ENCODE measurements at regions not wholly inside any gene's neighbourhood (a gene's known extent, or its start where the extent isn't known, plus 50 kb on each side); places are given as distances from the start of the nearest gene placed in this dataset.
"Not testable (repeated sequence)": the region's sequence is repeated elsewhere in the genome, so short reads cannot be mapped to it uniquely, and the experiment has no call there.

- Mint-ChIP-seq H3K27me3 (ENCODE audit: low read depth in 2 of 2) (no peaks in the 10 kb centered on the region), H3K4me3 (no peak overlapping the region), H3K4me1 (no peaks in the 10 kb centered on the region), H3K9me3 (peaks cover 18 to 27% of the 10 kb centered on the region in 2 donors), H3K36me3 (peaks cover 19% of the 10 kb centered on the region), H3K27ac (no peak overlapping the region)
- H3K27me3 ChIP-seq (ENCODE audit: control insufficient read depth, insufficient read depth, low read length): no peaks in the 10 kb centered on the region
- TF ChIP-seq CTCF (IDR thresholded peaks at IDR 0.05): no peak
- H3K27ac ChIP-seq (ENCODE audit: low read length): no peak overlapping the region
- H3K4me1 ChIP-seq (ENCODE audit: control insufficient read depth, insufficient read depth, low read length): no peaks in the 10 kb centered on the region
- ATAC-seq (no peak), DNase-seq (no peak)
- peaks cover 23% of the 10 kb centered on the region for H3K9me3 ChIP-seq (ENCODE audit: control insufficient read depth, insufficient read depth, low read length)
- H3K4me3 ChIP-seq (ENCODE audit: low read length): no peak overlapping the region
- H3K36me3 ChIP-seq (ENCODE audit: control insufficient read depth, insufficient read depth, low read length): no peaks in the 10 kb centered on the region
- intact Hi-C loops (cut with micrococcal nuclease): no loop called here
- WGBS (ENCODE audit: insufficient coverage): 92% methylated on average over 10 of the region's 10 CpGs
These were observed 1068.5 kb upstream of the COX7C start for GRCh38 chr5:85549229-85549628.

- Histone ChIP-seq H3K27ac (ENCODE audit: low read length) (no peak overlapping the region), H3K4me1 (ENCODE audit: control insufficient read depth, insufficient read depth, low read length) (no peaks in the 10 kb centered on the region), H3K4me3 (ENCODE audit: low read length) (no peak overlapping the region), H3K36me3 (ENCODE audit: control insufficient read depth, insufficient read depth, low read length) (no peaks in the 10 kb centered on the region), H3K27me3 (ENCODE audit: control insufficient read depth, insufficient read depth, low read length) (no peaks in the 10 kb centered on the region), H3K9me3 (ENCODE audit: control insufficient read depth, insufficient read depth, low read length) (peaks cover 23% of the 10 kb centered on the region)
- 91% methylated on average over 22 of the region's 24 CpGs for WGBS (ENCODE audit: insufficient coverage)
- ATAC-seq: no peak
- intact Hi-C loops (cut with micrococcal nuclease): no loop called here
- Mint-ChIP-seq H3K4me1 (no peaks in the 10 kb centered on the region), H3K36me3 (peaks cover 26% of the 10 kb centered on the region), H3K27me3 (ENCODE audit: low read depth in 2 of 2) (no peaks in the 10 kb centered on the region), H3K27ac (no peak overlapping the region), H3K9me3 (peaks cover 22 to 29% of the 10 kb centered on the region in 2 donors), H3K4me3 (no peak overlapping the region)
- no peak for DNase-seq
- TF ChIP-seq CTCF (IDR thresholded peaks at IDR 0.05): no peak
These were observed 1067.7 kb upstream of the COX7C start for GRCh38 chr5:85549836-85550599.

- DNase-seq (no peak), ATAC-seq (no peak)
- H3K9me3 Mint-ChIP-seq: peaks cover 23 to 35% of the 10 kb centered on the region in 2 donors
- H3K4me1 Mint-ChIP-seq: no peaks in the 10 kb centered on the region
- intact Hi-C loops (cut with micrococcal nuclease): no loop called here
- no peak overlapping the region for H3K27ac ChIP-seq (ENCODE audit: low read length)
- no peak overlapping the region for H3K4me3 Mint-ChIP-seq
- no peaks in the 10 kb centered on the region for H3K27me3 Mint-ChIP-seq (ENCODE audit: low read depth in 2 of 2)
- no peak for TF ChIP-seq CTCF (IDR thresholded peaks at IDR 0.05)
- H3K27ac Mint-ChIP-seq: no peak overlapping the region
- H3K36me3 ChIP-seq (ENCODE audit: control insufficient read depth, insufficient read depth, low read length): no peaks in the 10 kb centered on the region
- 91% methylated on average over 3 of the region's 3 CpGs for WGBS (ENCODE audit: insufficient coverage)
- H3K36me3 Mint-ChIP-seq: peaks cover 27% of the 10 kb centered on the region
- H3K9me3 ChIP-seq (ENCODE audit: control insufficient read depth, insufficient read depth, low read length): peaks cover 10% of the 10 kb centered on the region
- no peaks in the 10 kb centered on the region for H3K4me1 ChIP-seq (ENCODE audit: control insufficient read depth, insufficient read depth, low read length)
- no peaks in the 10 kb centered on the region for H3K27me3 ChIP-seq (ENCODE audit: control insufficient read depth, insufficient read depth, low read length)
- H3K4me3 ChIP-seq (ENCODE audit: low read length): no peak overlapping the region
These were observed 1061.3 kb upstream of the COX7C start for GRCh38 chr5:85556464-85556863.

GRCh38 chr5:85576666-85577065, 1041.1 kb upstream of the COX7C start:
- Mint-ChIP-seq H3K36me3 (no peaks in the 10 kb centered on the region), H3K4me3 (no peak overlapping the region), H3K4me1 (no peaks in the 10 kb centered on the region), H3K27me3 (ENCODE audit: low read depth in 2 of 2) (no peaks in the 10 kb centered on the region), H3K9me3 (peaks cover 9 to 10% of the 10 kb centered on the region in 2 donors), H3K27ac (no peak overlapping the region)
- Histone ChIP-seq H3K36me3 (ENCODE audit: control insufficient read depth, insufficient read depth, low read length) (no peaks in the 10 kb centered on the region), H3K4me3 (ENCODE audit: low read length) (no peak overlapping the region), H3K4me1 (ENCODE audit: control insufficient read depth, insufficient read depth, low read length) (no peaks in the 10 kb centered on the region), H3K27ac (ENCODE audit: low read length) (no peak overlapping the region), H3K27me3 (ENCODE audit: control insufficient read depth, insufficient read depth, low read length) (no peaks in the 10 kb centered on the region), H3K9me3 (ENCODE audit: control insufficient read depth, insufficient read depth, low read length) (peaks cover 2% of the 10 kb centered on the region)
- TF ChIP-seq CTCF (IDR thresholded peaks at IDR 0.05): no peak
- ATAC-seq (no peak), DNase-seq (no peak)
- 90% methylated on average over 1 of the region's 1 CpG for WGBS (ENCODE audit: insufficient coverage)
- intact Hi-C loops (cut with micrococcal nuclease): no loop called here

- H3K4me3 Mint-ChIP-seq; ATAC-seq; H3K9me3 ChIP-seq (ENCODE audit: control insufficient read depth, insufficient read depth, low read length); H3K27ac ChIP-seq (ENCODE audit: low read length); H3K36me3 Mint-ChIP-seq; H3K27me3 Mint-ChIP-seq (ENCODE audit: low read depth in 2 of 2); H3K36me3 ChIP-seq (ENCODE audit: control insufficient read depth, insufficient read depth, low read length); H3K4me1 Mint-ChIP-seq; intact Hi-C loops (cut with micrococcal nuclease); H3K27me3 ChIP-seq (ENCODE audit: control insufficient read depth, insufficient read depth, low read length); DNase-seq; H3K4me3 ChIP-seq (ENCODE audit: low read length); H3K27ac Mint-ChIP-seq; H3K4me1 ChIP-seq (ENCODE audit: control insufficient read depth, insufficient read depth, low read length): not testable (repeated sequence)
- 55% methylated on average over 6 of the region's 6 CpGs for WGBS (ENCODE audit: insufficient coverage)
- peaks cover 19 to 36% of the 10 kb centered on the region in 2 donors for H3K9me3 Mint-ChIP-seq
These were observed 1029.9 kb upstream of the COX7C start for GRCh38 chr5:85587806-85588205.

Data from natural killer cell (primary cell).